NCI-H2196 (cell line): ENCODE measurements at regions not wholly inside any gene's neighbourhood (a gene's known extent, or its start where the extent isn't known, plus 50 kb on each side); places are given as distances from the start of the nearest gene placed in this dataset.

Experiments
- DNase-seq: peaks from one replicate; lab custom pipeline; 2025; ENCODE audit not compliant: unreplicated experiment; lab: John Stamatoyannopoulos, UW

DNA sequence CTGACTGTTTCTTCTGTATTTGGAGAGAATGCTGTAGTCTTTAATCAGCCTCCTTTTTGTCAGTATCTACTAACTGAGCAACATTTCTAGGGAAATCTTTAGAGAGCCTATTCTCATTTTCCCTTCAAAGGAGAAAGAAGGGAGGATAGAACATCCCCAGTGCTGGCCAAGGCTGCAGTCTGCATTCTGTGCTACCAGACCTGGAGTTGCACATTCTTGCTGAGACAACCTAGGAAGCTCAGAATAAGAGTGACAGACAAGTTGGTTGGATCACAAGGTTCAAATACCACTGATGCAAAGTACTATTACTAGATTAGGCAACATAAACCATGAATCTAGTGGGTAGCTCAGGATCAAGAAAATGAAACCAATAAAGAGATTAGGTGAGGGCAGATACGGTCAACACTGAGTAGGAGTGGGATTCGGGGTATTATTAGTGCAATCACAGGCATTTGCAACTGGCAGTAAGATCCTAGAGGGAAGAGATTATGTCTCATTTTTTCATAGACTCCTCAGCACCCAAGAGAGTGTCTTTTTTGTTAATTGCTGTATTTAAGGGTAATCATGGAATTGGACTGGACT is 213.5 kb upstream of the FAM83B start:
- no peak for DNase-seq

DNA sequence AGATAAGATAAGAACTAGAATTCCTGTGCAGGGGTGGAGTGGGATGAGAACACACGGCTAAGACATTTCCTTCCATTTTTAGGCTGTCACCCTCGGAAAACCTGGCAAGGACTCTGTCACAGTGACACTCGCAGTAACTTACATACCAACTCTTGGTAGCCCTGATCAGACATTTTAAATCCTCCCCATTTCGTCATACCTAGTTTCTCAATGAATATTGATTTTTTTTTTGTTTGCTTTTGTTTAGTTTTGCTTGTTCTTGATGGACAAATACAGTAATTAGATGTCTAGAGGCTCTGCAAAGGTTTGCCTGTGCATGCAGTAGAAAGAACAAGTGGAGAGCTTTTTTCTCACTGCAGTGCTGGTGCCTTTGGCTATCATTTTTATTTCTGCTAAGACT is 213.0 kb upstream of the FAM83B start:
- DNase-seq: no peak

DNA sequence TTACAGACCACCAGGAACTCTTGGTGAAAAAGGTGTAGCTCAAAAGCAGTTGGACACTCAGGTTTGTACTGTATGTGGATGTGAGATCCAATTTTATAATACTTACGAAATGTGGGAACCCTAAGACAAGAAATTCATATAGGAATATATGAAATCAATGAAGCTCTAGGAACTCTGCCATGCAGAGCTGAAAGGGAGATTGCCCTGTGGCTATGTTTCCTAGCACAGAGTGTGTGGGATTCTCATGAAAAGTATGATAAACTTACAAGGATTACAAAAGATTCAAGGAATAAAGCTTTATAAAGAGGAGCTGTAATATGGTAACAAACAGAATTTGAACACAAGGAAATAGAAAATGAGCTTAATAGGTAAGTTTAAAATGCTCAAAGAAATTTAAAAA is 205.7 kb upstream of the FAM83B start:
- DNase-seq: no peak

DNA sequence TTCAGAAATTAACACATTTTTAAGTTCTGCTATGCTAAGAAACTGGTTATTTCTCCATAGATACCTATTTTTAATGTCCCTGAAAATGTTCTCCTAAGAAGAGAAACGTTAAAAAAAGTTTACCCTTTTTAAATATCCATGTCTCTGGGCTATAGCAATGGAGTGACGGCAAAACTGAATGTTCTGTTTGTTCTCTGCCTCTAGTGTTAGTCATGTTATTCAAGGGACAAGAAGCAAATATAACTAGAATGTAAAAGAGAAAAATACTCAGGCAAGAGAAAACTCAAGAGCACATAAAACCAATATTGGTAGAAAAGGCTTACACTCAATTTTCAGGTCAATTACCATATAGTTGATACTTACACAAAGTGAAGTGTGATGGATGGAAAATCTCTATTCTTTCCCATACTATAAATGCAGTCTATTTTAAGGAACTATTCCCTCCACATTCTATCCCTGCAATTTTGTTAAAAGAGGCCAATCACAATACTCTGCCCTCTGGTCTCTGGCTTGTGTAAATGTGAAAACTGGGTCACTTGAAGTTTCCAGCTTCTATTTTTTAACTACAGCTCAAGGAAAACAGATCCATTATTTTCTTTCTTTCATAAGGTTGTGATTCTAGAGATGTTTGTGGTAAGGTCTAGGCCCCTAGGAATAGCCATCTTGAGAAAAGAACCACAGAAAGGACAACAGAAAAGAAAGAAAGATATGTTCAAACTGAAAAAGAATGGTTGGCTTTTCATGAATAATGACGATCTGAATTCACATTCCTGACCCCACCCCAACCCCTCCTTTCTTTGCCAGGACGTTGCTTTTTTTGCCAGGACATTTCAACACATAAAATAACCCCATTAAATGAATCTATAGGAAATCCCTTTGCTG is 200.3 kb upstream of the FAM83B start:
- no peak for DNase-seq

DNA sequence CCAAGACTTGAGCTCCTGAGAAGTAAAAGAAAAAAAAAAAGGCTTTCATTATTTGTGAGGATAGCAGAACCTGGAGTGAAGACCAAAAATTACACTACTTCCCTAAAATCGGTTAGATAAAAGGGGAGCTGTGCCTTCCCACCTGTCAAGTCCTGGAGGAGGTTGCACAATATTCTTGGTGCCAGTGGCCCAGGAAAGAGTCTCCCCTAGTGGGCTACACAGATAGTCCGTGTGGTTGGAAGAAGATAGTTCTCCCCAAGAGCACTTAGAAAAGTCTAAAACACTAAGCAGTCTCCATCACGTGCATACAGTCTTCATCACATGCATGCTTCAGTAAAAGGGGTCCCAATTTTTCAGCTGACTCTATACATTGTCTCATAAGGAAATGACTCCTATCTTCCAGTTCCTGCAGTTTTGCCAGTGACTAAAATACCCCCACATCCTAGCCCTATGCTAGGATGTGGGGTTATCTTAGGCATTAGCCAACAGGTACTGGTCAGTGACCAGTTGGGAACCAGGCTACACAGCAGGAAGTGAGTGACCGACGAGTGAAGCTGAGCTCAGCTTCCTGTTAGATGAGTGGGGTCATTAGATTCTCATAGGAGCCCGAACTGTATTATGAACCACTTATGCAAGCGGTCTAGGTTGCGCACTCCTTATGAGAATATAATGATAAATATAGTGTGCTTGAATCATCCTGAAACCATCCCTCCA is 199.5 kb upstream of the FAM83B start:
- DNase-seq: no peak

DNA sequence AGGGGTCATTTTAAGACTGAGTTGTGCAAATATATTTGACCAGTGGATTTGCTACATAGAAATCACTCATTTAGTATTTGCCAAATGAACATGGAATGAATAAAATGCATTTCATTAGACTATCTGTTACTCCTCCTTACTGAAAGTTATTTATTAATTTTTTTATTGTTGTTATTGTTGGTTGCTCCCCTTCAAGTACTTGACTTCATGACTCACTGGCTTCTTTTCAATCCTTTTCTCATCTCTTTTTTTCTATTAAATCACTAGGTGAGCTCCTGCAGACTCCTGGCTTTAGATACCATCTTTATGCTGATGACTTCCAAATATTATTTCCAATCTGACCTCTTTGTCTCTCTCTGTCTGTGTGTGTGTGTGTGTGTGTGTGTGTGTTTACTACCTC is 192.2 kb upstream of the FAM83B start:
- no peak for DNase-seq

DNA sequence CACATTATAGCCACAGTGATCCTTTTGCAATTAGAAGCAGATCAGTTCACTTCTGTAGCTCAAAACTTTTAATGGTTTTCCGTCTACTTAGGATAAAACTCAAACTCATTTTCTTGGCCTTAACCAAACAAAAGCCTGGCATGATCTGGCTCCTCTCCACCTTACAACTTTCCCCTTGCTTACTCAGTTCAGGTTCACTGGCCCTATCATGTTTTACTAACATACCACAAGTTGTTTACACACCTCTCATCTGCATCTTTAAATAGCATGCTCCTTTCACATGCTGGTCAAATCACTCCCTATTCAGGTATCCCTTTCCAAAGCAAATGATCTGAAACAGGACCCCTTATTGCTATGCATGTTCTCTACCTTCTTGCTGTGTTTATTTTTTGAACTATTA is 191.4 kb upstream of the FAM83B start:
- DNase-seq: no peak

DNA sequence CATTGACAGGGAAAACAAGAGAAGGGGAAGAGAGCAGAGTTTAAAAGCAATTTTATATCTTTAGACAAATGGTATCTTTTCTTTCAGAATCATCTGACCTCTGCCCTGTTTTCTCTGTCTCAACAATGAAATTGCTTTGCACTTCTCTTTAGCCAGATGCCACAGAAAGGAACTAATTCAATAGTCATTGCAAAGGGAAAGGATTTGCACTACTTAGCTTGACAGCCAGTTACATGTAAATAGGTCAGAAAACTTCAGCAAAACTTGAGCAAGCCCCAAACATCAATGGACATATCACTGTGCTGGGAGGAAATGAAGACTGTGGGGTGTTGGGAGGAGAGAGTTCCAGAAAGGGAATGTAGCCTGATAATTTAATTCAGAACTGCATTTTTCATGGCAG is 181.3 kb upstream of the FAM83B start:
- no peak for DNase-seq

DNA sequence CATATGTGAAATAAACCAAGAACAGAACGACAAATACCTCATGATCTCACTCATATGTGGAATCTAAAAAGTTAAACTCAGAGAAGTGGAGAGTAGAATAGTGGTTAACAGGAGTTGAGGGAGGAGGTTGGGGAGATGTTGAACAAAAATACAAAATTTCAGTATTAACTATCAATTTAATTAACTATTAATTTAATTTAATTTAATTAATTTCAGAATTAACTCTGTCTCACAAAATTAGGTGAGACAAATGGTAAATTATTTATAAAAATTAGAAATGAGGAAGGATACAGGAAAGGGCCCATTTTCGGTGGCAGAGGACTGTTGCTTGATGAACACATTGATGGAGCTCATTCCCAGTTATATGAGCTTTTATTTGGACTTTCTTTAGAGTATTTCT is 166.0 kb upstream of the FAM83B start:
- DNase-seq: no peak

DNA sequence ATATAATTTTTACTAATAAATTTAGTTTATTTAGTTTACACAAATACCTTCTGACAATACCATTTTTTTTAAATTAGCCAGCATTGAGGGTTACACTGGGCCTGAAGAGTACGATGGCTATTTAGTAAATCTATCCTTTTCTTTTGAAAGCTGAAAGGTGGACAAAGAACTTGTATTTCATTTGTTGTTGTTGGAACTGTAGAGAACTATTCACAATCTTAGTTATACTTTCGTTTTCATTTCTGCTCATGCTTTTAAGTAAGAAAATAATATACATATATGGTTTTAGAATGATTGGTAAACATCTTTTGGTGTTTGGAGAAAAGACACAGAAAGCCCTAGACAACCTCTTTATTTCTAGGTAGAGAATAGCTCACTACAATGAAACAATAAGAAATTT is 165.3 kb upstream of the FAM83B start:
- DNase-seq: no peak

DNA sequence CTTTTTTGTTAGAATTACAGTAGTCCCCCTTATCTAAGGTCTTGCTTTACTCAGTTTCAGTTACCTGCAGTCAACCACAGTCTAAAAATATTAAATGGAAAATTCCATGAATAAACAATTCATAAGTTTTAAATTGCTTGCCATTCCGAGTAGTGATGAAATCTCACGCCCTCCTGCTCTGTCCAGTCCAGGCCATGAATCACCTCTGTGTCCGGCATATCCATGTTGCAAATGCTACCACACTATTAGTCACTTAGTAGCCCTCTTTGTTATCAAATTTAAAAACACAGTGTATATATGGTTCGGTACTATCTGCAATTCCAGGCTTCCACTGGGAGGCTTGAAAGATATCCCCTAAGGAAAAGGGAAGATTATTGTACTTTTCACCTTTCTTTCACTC is 164.6 kb upstream of the FAM83B start:
- DNase-seq: no peak

DNA sequence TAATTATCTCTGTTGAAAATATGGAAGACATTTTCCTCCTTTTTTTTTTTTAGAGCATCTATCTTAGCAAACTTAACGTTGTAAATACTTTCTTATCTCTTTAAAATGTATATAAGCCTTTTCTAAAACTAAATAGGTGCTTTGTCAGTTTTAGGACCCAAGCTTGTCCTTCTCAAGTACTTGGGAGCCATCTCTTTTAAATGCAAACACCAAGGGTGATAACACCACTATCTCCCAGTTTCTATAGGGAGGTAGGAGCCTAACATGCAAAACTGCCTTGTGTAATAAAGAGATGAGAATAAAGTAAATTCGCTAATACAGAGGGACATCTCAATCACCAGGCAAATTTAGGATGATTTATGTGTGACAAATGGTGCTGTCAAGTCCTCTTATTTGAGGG is 157.0 kb upstream of the FAM83B start:
- no peak for DNase-seq

DNA sequence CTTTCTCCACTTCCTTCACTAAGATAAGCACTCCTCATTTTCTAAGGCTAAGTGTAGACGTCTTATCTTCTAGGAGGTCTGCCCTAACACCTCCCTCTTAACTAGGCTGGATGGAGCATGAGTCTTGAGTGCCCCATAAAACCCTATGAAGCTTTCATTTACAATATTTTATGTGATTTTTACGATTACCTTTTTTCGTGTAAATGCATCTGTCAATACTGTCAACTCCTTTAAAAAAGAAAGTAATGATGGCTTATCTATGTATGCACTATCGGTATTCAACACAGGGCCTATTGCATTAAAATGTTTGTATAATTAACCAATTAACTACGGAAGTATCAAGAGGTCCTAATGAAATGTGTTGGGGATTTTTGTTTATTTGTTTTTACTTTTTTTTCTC is 156.0 kb upstream of the FAM83B start:
- DNase-seq: no peak

DNA sequence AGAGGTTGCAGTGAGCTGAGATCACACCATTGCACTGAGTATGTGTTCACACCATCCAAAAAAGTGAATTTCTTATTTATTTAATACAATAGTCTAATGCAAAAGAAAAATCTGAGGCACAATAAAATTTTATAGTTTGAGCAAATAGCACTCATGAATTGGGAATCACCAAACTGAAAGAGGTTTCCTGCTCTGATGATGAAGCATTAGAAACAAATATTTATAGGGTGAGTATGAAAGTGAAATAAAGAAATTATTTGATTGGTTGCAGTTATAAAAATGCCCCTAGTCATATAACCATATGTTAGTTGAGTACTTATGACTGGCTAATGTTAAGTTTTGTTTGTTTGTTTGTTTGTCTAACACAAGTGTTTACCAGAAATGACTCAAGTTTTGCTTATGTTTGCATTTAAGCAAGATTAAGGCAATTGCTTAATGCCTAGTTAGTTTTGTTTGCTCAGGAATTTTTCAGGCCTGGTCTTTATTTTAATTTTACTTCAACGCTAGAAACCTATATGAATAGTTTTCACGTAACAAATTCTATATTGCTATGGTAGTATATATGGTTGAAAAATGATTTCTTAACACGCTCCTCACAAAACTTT is 151.5 kb upstream of the FAM83B start:
- no peak for DNase-seq

DNA sequence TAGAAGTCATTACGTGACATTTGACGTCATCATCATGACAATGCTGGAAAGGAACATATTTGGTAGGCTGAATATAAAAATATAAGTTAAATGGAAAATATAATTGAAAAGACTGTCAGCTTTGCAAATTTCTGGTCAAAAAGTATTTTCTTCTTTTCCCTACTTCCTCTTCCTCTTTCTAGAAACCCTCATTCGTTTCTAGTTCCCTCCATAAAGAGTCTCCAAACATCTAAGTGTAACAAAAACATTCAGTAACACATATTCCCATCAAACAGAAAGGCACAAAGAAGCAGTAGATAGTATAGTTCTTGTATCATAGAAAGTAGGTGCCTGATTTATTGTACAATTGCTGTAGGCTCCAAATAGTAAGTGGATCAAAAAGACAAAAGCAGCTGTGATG is 150.8 kb upstream of the FAM83B start:
- DNase-seq: no peak

DNA sequence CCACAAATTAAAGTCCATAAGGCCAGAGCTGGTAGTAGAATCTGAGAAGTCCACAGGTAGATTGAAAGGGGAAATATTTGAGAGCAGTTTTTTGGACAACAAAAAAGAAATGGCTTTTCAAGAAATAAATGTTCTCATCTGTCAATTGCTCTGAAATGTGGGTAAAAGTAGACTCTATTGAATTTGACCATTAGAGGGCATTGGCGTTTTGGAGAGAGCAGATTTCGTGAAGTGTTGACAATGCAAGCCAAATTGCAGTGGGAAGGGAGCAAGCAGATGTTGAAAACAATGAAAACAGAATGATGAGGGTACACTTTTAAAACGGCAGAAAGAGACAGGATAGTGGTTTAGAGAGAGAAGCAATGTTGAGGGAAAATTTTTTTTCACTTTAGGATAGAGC is 149.1 kb upstream of the FAM83B start:
- DNase-seq: no peak

DNA sequence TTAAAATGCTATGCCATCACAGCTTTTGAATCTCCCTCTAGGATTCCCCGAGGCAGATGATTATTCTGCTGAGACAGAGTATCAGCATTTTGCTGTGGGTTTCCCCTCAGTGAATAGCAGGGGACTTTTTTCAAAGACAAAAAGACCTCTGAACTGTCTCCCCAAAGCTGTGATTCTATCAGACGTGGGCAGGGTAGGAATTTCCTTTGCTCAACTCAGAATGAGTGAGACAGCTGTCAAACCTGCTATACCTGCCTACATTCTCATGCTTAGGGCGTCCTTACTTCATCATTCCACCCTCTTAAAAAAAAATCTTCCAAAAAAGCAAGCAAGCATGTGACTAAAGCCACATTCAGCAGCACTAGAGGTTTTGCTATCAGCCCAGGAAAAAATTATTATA is 147.6 kb upstream of the FAM83B start:
- DNase-seq: no peak

DNA sequence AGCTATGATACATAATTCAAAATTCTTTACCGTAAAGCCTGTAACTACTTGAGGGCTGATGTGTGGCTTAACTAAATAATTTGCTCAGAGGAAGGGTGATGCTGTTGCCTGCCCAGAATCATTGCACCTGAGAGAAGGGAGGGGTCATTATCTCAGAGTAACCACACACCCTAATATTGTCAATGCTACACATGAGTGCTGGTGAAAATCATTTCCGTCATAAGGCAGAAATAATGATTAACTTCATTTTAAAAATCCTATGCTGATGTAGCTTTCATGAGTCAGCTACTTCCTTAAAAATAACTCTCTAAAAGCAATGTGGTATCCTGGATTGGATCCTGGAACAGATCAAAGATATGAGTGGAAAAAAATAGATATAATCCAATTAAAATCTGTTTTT is 146.4 kb upstream of the FAM83B start:
- no peak for DNase-seq

DNA sequence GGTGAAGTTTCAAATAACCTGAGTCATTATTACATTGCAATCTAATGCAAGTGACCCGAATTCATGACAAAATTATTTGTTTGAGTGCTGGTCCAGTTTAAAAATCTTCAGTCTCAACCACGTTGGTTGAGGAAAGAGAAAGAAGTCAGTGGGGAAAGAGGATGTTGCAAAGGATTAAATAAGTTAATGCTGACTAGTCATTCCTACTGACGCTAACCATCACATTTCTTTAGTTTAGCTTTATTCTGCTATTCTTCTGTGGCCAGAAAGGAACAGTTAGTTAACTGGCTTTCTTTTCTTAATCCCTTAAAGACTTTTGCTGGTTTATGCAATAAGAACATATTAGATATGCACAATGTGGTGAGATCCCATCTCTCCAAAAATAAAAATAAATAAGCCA is 143.8 kb upstream of the FAM83B start:
- DNase-seq: no peak

DNA sequence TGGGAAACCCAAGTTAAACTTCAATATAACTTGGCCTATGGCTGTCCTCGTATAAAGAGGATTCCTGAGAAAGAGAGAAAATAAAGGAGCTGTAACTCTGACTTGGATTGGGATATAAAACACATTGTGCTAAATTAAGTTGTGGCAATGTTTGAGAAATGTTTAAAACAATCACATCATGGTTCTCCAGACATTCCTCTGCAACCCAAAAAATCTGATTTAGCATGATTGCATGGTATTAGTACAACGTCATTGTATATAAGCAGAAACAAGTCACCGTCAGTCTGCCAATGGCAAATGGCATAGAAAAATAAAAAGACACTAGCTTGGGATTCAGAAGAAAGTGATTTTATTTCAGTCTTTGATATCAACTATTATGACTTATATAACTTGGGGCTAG is 140.2 kb upstream of the FAM83B start:
- DNase-seq: no peak

DNA sequence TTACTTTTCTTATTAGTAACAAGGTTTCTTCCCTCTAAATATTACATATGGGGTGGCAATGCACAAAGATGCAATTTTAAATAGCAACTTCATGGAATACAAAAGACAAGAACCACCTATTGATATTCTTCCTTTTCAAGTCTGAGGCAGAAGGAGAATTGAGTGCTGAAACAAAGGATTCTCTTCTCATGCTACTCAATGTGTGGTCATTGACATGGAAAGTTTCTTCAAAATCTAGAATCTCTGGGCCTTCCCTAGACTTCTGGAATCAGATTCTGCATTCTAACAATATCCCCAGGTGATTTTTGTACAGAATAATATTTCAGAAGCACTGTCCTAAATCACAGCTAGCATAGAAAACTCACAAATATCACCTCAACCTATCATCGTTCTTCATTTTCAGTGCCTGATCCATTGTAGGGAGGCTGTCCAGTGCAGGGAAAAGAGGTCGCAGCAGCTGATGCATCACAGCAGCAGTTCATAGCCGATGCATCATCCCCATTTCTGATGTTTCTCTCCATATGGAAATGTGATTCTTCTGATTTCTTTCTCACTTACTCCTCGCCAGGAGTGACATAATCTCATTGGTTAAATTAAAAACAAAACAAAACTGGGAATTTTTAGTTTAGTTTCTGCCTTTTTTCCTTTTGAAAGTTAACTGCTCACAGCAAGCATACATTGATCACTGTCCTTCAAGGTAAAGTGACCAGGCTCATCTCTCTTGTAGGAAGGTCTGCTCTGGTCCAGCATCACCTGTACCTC is 139.5 kb upstream of the FAM83B start:
- DNase-seq: no peak
